ENCODE measurements at regions not wholly inside any gene's neighbourhood (a gene's known extent, or its start where the extent isn't known, plus 50 kb on each side); places are given as distances from the start of the nearest gene placed in this dataset.

GRCh38 chr10:10712155-10712704, 305.4 kb upstream of the CELF2 start:
- Histone ChIP-seq H3K9me3 (ENCODE audit: control insufficient read depth, insufficient read depth, low read length) (no peaks in the 10 kb centered on the region), H3K23ac (ENCODE audit: low read depth, low read length) (no peak overlapping the region), H2BK120ac (ENCODE audit: low read depth, low read length) (no peak overlapping the region), H2BK20ac (ENCODE audit: low read depth, low read length) (no peak overlapping the region), H4K20me1 (ENCODE audit: insufficient read depth, low read length) (no peaks in the 10 kb centered on the region), H3K79me1 (ENCODE audit: low read depth in 1 of 2, low read length in 2 of 2) (no peaks in the 10 kb centered on the region), H3K9me1 (ENCODE audit: insufficient read depth, low read length) (no peaks in the 10 kb centered on the region), H3K27ac (ENCODE audit: insufficient read depth, low read length) (no peak overlapping the region), H2AK9ac (replicated peaks; ENCODE audit: low read depth, low read length, poor library complexity) (no peak overlapping the region), H3K27me3 (ENCODE audit: control insufficient read depth, insufficient read depth, low read length) (no peaks in the 10 kb centered on the region), H4K91ac (ENCODE audit: insufficient read depth, low read depth, low read length) (no peak overlapping the region), H3K56ac (ENCODE audit: extremely low read depth, insufficient read depth, low read length) (no peak overlapping the region), H3K18ac (ENCODE audit: low read depth, low read length) (no peak overlapping the region), H2BK5ac (ENCODE audit: low read depth, low read length, poor library complexity, severe bottlenecking) (no peak overlapping the region), H2BK15ac (ENCODE audit: low read depth, low read length) (no peak overlapping the region), H4K8ac (ENCODE audit: low read depth in 2 of 2, low read length in 2 of 2) (no peak overlapping the region), H3K9ac (ENCODE audit: low read depth, low read length) (no peak overlapping the region), H3K4me3 (ENCODE audit: insufficient read depth, low read depth, low read length) (no peak overlapping the region), H4K5ac (ENCODE audit: low read depth, low read length) (no peak overlapping the region), H2AK5ac (ENCODE audit: low read depth, low read length) (no peak overlapping the region), H3K4ac (ENCODE audit: low read depth, low read length) (no peak overlapping the region), H2AFZ (replicated peaks; ENCODE audit: low read length, poor library complexity) (no peak overlapping the region), H3K4me2 (ENCODE audit: low read depth, low read length) (no peak overlapping the region), H3K4me1 (ENCODE audit: control insufficient read depth, insufficient read depth, low read length) (no peaks in the 10 kb centered on the region), H3K36me3 (ENCODE audit: control insufficient read depth, insufficient read depth, low read length) (no peaks in the 10 kb centered on the region), H3K14ac (replicated peaks; ENCODE audit: low read depth, low read length) (no peak overlapping the region)
- no TSS peak for BruUV-seq (replicated peaks)
- in situ Hi-C loops (cut with MboI; ENCODE audit: low sequenced_read_pairs) (no loop called here), intact Hi-C loops (cut with micrococcal nuclease) (no loop called here), dilution Hi-C loops (cut with HindIII; ENCODE audit: low sequenced_read_pairs, unreplicated experiment) (no loop called here)
- POLR2A ChIA-PET (ENCODE audit: unreplicated experiment): no interaction called here
- TF ChIP-seq USF2 (IDR thresholded peaks at IDR 0.05; ENCODE audit: low read depth, low read length): no peak
- TF ChIP-seq FOS (IDR thresholded peaks at IDR 0.05; ENCODE audit: low read depth, low read length): no peak
- TF ChIP-seq POLR2A (IDR thresholded peaks at IDR 0.05; ENCODE audit: low read depth, low read length): no peak
- no peak for TF ChIP-seq NFE2L2 (IDR thresholded peaks at IDR 0.05; ENCODE audit: low read depth, low read length)
- no peak for TF ChIP-seq CEBPB (IDR thresholded peaks at IDR 0.05; ENCODE audit: low read depth, low read length)
- no peak for TF ChIP-seq RFX5 (IDR thresholded peaks at IDR 0.05; ENCODE audit: low read depth, low read length)
- TF ChIP-seq MAZ (IDR thresholded peaks at IDR 0.05; ENCODE audit: borderline replicate concordance, low read depth, low read length): no peak
- no peak for TF ChIP-seq SMC3 (IDR thresholded peaks at IDR 0.05; ENCODE audit: low read depth, low read length)
- no peak for TF ChIP-seq CHD1 (IDR thresholded peaks at IDR 0.05; ENCODE audit: low read depth, low read length)
- WGBS, 2 experiments (ENCODE audit: extremely low coverage in 2 of 2, insufficient read length in 1 of 2): 57% methylated on average over 7 of the region's 7 CpGs; no CpG with 5 or more reads in 1 of the 2 experiments
- CTCF ChIA-PET: no interaction called here
- ATAC-seq (ENCODE audit: low read depth) (no peak), DNase-seq (no peak)

All from IMR-90 (cell line).